Stimulated activated CD4-positive, alpha-beta T cell treated with anti-CD3 and anti-CD28 coated beads, Interleukin-2, amount 100 ng/mL, for 24 hours (primary cell): ENCODE measurements at regions not wholly inside any gene's neighbourhood (a gene's known extent, or its start where the extent isn't known, plus 50 kb on each side); places are given as distances from the start of the nearest gene placed in this dataset.

Experiments
- DNase-seq, 2 donors: peaks; one replicate each; pipeline ENCODE4 v3.0.0-alpha.2; 2020

DNA sequence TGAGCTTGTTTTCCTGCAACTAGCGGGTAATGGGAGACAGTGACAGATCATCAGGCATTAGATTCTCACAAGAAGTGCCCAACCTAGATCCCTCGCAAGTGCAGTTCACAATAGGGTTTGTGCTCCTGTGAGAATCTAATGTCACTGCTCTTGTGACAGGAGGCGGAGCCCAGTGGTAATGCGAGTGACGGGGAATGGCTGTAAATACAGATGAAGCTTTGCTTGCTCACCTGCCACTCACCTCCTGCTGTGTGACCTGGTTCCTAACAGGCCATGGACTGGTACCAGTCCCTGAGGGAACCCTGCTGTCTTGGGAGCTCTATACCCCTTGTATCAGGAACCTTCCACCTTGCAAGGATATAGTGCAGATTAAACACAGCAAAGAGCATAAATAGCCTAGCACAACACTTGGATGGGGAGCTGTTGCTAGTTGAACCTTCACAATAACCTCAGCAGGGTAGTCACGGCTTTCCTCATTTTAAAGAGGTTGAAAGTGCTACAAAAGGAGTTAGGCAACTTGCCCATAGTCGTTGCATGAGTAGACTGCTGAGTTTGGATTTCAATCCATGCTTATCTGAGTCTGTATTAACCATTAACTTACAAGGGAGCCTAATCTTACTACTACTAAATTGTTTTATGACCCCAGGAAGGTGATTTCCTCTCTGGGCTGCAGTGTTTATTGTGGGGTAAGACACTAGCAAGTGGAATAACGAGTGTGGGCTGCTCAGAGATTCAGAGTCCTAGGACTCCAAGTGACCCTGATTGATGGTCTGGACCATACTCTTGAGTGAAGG is 156.6 kb upstream of the ZFHX3 start:
- no peak for DNase-seq

- DNase-seq = no peak
These were observed 154.3 kb upstream of the ZFHX3 start for GRCh38 chr16:73202161-73202729.

DNA sequence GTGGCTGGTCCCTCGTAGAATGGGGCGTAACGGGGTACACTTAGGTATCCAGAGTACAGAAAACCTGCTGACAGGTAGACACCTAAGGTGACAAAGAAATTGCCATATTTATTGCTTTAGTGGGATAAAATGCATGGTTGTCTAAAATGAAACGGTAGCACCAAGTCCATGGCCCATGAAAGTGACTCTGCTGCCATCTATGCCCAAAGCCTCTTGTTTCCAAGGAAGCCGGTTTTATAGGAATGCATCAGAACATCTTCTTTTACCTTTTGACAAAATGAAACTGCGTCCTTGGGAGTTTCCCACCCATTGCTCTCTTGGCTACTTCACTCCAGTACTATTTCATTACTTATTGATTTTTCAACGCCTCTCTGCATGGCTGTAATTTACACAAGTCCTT is 151.3 kb upstream of the ZFHX3 start:
- DNase-seq = no peak

GRCh38 chr16:73198481-73198880 is 150.6 kb upstream of the ZFHX3 start:
- DNase-seq = no peak

DNA sequence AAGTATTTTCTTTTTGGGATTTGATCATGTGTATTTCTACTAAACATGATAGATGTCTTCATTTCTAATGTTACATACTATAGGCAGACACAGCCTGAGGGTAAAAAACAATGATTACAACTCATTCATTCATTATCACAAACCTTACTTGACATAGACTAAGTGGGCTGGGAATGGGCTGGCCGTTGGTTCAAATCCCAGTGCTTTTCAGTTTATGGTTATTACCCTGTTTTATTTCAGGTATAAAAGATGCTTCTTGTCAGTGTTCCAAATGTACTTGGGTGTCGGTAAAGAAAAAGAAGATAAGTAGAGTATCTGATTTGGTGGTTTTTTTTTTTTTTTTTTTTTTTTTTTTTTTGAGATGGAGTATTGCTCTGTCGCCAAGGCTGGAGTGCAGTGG is 149.7 kb upstream of the ZFHX3 start:
- DNase-seq = no peak

DNA sequence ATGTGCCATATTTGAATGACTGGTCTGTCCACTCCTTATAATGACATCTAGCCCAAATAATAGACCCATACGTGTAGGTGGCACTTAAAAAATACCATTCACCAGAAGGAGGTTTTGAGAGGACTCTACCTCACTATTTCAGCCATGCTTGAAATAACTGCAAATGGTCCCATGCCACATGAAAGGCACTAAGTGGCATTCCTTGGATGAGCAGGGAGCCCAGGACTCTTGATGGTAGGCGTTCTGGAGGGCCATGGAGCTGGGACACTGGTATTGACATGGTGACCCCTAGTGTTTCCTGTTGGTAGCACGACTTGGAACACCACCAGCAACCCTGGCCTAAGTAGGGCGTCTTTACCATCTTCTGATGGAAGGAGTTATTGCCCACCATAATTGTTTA is 148.7 kb upstream of the ZFHX3 start:
- peak; percentile 19 to 24 for DNase-seq

DNA sequence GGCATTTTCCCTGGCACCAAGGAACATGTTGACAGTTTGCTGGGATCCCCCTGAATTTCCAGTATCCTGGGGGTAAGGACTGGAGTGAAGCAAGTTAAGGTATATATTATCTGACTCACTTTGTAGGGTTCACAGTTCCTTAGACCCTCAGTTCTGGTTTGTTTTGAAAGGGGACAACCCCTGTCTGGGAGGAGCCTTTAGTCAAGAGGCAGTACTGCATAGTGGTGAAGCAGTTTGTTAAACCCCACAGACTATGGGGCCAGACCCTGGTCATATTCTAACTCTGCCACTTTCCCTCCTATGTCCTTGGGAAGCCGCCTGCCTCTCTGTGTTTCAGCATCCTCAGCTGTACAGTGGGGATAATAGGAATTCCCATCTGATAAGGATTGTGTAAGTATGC is 145.5 kb upstream of the ZFHX3 start:
- no peak for DNase-seq

GRCh38 chr16:73192232-73192894 is 144.4 kb upstream of the ZFHX3 start:
- DNase-seq = no peak

- DNase-seq = no peak
These were observed 143.7 kb upstream of the ZFHX3 start for GRCh38 chr16:73191660-73192046.

- no peak for DNase-seq
These were observed 143.0 kb upstream of the ZFHX3 start for GRCh38 chr16:73190688-73191659.

DNA sequence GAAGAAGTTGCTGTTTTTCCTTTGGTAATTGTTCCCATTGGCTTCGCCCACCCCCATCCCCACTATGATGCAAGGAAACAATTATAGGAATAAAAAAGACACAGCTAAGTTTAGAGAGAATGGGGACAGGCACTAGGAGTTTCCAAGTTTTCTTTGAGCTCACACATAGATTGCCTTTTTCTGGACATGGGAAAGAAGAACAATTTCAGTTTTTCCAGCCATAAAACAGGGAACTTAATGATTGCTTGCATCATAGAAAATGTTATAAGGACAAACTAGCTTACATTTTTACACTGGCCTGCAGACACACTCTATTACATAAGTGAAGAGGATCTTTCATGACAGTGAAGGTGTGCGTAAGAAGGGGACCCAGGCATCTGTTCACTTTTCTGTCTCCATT is 142.3 kb upstream of the ZFHX3 start:
- DNase-seq = no peak

DNA sequence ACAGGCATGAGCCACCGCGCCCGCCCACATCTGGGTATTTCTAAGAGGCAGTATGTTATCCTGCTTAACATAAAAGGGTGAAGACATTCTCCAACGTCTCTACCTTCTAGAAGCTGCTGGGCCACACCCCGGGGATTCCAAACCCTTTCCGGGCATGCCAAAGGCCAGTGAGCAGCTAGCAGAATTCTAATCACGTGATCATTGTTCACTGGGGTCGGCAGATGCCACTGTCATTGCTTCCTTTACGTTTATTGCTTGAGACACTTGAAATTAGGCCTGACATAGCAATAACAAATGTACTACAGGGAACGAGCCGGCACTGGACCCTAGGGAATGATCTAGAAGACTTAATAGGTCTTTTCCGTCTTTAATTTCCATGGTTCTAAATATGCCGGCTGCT is 141.2 kb upstream of the ZFHX3 start:
- no peak for DNase-seq

GRCh38 chr16:73186752-73187601 is 139.0 kb upstream of the ZFHX3 start:
- DNase-seq = no peak

GRCh38 chr16:73185737-73186136 is 137.8 kb upstream of the ZFHX3 start:
- DNase-seq = no peak

DNA sequence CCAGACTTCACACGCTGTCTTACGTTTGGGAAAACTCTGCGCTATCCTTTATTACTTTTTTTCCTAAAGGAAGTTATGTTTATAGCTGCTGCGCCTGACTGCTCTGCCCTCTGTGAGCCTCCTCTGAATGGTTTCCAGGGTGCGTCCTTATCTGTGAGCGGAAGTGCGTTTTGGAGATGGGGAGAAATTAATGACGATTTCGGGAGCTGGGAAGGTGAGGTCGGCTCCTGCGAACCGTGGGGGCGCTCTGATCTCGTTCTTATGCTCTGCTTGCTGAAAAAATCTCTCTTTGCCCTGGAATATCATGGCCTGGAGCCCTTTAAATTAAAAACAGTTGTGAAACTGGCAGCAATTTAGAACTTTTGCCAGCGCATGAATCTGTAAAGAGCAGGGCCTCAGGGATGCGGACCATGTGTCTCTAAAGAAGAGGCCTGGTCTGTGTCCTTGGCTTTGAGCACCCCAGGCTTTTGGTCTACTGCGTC is 135.7 kb upstream of the ZFHX3 start:
- DNase-seq = no peak

DNA sequence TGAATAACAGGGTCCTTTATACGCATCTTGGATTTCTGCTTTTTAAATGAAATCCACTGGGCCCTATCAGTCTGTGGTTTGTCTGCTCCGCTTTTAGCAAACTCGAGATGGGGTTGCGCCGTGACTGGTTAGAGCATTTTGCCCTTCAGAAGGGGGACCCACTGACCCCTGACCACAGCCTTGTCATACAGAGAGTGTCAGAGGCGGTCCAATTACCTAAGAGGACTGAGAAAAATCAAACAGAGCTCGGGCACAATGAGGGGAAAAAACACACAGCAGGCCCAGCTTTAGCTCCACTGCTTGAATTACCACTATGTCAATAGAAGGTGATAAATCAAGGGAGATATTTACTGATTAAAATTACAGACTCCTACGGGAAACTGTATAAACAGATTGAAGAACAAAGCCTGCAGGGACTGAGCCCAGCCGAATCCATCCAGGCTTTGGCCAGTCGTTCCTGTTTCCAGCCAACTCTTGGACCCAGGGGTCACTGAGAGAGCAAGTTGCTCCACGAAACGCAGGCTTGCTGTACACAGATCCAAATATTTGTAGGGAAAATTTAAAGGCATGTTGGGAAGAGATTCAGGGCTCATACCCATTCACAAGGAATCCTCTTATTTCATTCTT is 131.9 kb upstream of the ZFHX3 start:
- no peak for DNase-seq

DNA sequence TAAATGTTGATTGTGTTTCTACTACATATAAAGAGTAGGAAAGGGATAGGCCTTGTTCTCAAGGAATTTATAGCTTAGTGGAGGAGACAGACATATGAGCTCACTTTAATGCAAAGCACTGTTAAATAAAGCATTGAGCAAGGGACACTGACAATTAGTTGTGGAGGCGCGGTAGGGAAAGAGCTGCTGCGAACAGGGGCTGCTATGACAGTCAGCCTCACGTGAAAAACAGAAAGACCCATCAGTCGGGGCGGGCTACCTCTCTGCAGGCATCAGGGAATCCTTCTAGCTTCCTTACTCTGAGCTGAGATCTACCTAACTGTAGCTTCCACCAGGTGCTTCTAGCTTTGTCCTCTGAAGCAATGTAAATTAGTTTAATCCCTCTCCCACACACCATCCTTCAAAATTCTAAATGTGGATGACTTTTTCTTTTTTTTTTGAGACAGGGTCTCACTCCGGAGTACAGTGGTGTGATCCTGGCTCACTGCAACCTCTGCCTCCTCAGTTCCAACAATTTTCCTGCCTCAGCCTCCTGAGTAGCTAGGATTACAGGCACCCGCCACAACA is 129.9 kb upstream of the ZFHX3 start:
- DNase-seq = no peak

DNA sequence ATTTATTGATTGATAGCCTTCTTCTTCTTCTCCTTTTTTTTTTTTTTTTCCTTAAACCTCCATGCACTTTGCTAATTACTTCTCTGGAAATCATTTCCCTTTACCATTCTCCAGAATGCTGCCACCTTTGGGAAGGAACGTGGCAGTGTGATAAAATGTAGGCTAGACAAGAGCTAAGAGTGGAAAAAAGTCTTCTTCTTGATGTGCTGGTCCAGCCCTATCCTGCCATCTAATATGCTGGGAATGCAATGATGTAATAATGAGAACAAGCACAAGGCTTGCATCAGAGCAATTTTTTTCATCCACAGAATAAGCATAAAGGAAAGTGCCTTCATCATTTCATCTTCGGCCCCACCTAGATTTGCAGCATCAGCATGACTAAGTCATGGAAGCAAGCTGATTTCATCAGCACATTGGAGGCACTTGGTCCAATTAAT is 128.7 kb upstream of the ZFHX3 start:
- DNase-seq = no peak

- DNase-seq = no peak
These were observed 125.2 kb upstream of the ZFHX3 start for GRCh38 chr16:73172973-73173709.

DNA sequence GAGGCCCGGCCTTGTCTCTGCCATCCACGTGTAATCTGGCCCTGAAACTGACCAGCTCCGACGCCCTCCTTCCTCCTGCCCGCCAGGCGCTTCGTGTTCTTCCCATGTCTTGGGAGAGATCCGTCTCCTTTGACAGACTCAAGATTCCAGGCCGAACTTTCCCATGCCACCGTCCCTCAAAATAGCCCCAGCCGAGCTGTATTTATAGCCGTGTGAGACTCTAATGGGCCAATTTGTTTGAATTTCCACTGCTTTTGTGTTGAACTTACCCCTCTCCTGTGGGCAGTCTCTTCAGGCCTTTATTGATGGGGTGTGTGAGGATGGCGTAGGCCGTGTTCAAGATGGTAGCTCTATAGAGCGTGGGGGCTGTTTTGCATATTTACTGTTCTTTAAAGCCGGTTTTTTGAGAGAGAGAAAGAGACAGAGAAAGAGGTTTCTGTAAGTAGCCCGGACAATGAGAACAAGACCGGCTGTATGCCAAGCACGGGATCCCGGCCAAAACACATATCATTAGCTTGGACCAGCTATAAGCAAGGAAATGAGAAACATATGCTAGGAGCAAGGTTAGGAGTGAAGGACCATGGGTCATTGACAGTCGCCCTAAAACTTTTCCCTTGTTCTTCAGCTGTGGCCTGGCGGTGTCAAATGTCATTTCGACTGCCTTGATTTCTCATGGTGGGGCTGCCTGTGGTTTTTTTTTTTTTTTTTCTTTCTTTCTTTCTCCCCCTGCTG is 124.5 kb upstream of the ZFHX3 start:
- DNase-seq = no peak
